CD4-positive, alpha-beta T cell (primary cell): ENCODE measurements at regions not wholly inside any gene's neighbourhood (a gene's known extent, or its start where the extent isn't known, plus 50 kb on each side); places are given as distances from the start of the nearest gene placed in this dataset.

Experiments used
- ATAC-seq: fragments of 200-7000 bp; cut with Tn5 transposase; one replicate; pipeline ENCODE4 v1.10.0; 2022; ENCODE audit warnings: mild to moderate bottlenecking; ENCODE audit not compliant: poor library complexity
- CTCF ChIA-PET: fragments of 350-600 bp; sonication (Branson Sonifier 250); formaldehyde crosslinking; loops from one replicate; lab custom pipeline; 2021; ENCODE audit warnings: antibody characterized with exemption, inconsistent platforms; lab: Charles Lee
- POLR2A ChIA-PET: fragments of 350-600 bp; sonication (Branson Sonifier 250); formaldehyde crosslinking; loops from one replicate; lab custom pipeline; 2021; ENCODE audit warnings: antibody characterized with exemption, inconsistent platforms; lab: Charles Lee
- DNase-seq, 14 experiments: peaks; one replicate each; pipeline ENCODE4 v3.0.0-alpha.2; 2013 to 2020; ENCODE audit warnings: mixed read lengths in 2 of 14
- H3K27ac ChIP-seq, 2 donors: one replicate each; pipeline versions ENCODE4 v1.5.1 to v1.7.0; 2013; ENCODE audit warnings: low read length in 2 of 2, low read depth in 1 of 2, mild to moderate bottlenecking in 1 of 2
- H3K27me3 ChIP-seq, 2 experiments: 1 replicate in 1 of 2; 2 replicates in 1 of 2; pipeline versions ENCODE4 v1.6.1 to v1.7.0; 2013; ENCODE audit warnings: low read length in 2 of 2, control low read depth in 1 of 2, mild to moderate bottlenecking in 1 of 2, moderate library complexity in 1 of 2; ENCODE audit not compliant: insufficient read depth in 2 of 2, control insufficient read depth in 1 of 2
- H3K36me3 ChIP-seq: one replicate; pipeline ENCODE4 v1.6.1; 2013; ENCODE audit warnings: low read length, control low read depth; ENCODE audit not compliant: insufficient read depth
- H3K4me1 ChIP-seq: one replicate; pipeline ENCODE4 v1.6.1; 2013; ENCODE audit warnings: low read length, control low read depth; ENCODE audit not compliant: insufficient read depth
- H3K4me3 ChIP-seq: one replicate; pipeline ENCODE4 v1.5.1; 2013; ENCODE audit warnings: mild to moderate bottlenecking, low read length, moderate library complexity
- H3K9me3 ChIP-seq, 2 experiments: 1 replicate in 1 of 2; 2 replicates in 1 of 2; pipeline versions ENCODE4 v1.6.1 to v1.7.0; 2013; ENCODE audit warnings: low read length in 2 of 2, mild to moderate bottlenecking in 2 of 2, control low read depth in 1 of 2, moderate library complexity in 1 of 2; ENCODE audit not compliant: control insufficient read depth in 1 of 2, insufficient read depth in 1 of 2
- H3K27ac Mint-ChIP-seq: one replicate; pipeline ENCODE4 v1.8.0; 2020; ENCODE audit warnings: mixed read lengths
- H3K27me3 Mint-ChIP-seq: one replicate; pipeline ENCODE4 v1.8.0; 2021; ENCODE audit warnings: mixed read lengths
- H3K36me3 Mint-ChIP-seq: one replicate; pipeline ENCODE4 v1.8.0; 2021; ENCODE audit warnings: low read depth, mixed read lengths
- H3K4me1 Mint-ChIP-seq: one replicate; pipeline ENCODE4 v1.8.0; 2021; ENCODE audit warnings: low read depth, mixed read lengths
- H3K4me3 Mint-ChIP-seq: one replicate; pipeline ENCODE4 v1.8.0; 2020; ENCODE audit warnings: mild to moderate bottlenecking, mixed read lengths
- H3K9me3 Mint-ChIP-seq: one replicate; pipeline ENCODE4 v1.8.0; 2020; ENCODE audit warnings: mixed read lengths
- CTCF ChIP-seq: fragments of 200-600 bp; IDR thresholded peaks from one replicate; pipeline ENCODE4 v1.8.0; 2022; ENCODE audit warnings: antibody characterized with exemption, mild to moderate bottlenecking
- intact Hi-C, 2 experiments: fragments of 100-400 bp; cut with DNase I in 1 of 2; cut with micrococcal nuclease in 1 of 2; formaldehyde crosslinking; loops; one replicate each; pipeline versions ENCODE4 v1.15.1 to v1.9.0; 2023 to 2025; cut with DNase I, micrococcal nuclease

GRCh38 chr5:112641515-112642110 is 96.1 kb upstream of the APC start:
- no peaks in the 10 kb centered on the region for H3K4me1 Mint-ChIP-seq
- no peak for TF ChIP-seq CTCF
- DNase-seq (no peak), ATAC-seq (no peak)
- Histone ChIP-seq H3K36me3 (no peaks in the 10 kb centered on the region), H3K4me1 (no peaks in the 10 kb centered on the region), H3K4me3 (no peak overlapping the region), H3K27ac (no peak overlapping the region), H3K27me3 (no peaks in the 10 kb centered on the region), H3K9me3 (no peaks in the 10 kb centered on the region)
- POLR2A ChIA-PET, result no interaction called here
- H3K27me3 Mint-ChIP-seq, result peaks cover 4% of the 10 kb centered on the region
- no peak overlapping the region for H3K4me3 Mint-ChIP-seq
- no peak overlapping the region for H3K27ac Mint-ChIP-seq
- intact Hi-C loops, result no loop called here
- CTCF ChIA-PET, result no interaction called here
- H3K9me3 Mint-ChIP-seq, result no peaks in the 10 kb centered on the region
- H3K36me3 Mint-ChIP-seq, result no peaks in the 10 kb centered on the region

- Histone ChIP-seq H3K27me3 (no peaks in the 10 kb centered on the region), H3K4me1 (no peaks in the 10 kb centered on the region), H3K4me3 (no peak overlapping the region), H3K36me3 (no peaks in the 10 kb centered on the region), H3K9me3 (no peaks in the 10 kb centered on the region), H3K27ac (no peak overlapping the region)
- no peaks in the 10 kb centered on the region for H3K36me3 Mint-ChIP-seq
- POLR2A ChIA-PET, result no interaction called here
- no peak overlapping the region for H3K27ac Mint-ChIP-seq
- peaks cover 4% of the 10 kb centered on the region for H3K27me3 Mint-ChIP-seq
- ATAC-seq, result no peak
- H3K9me3 Mint-ChIP-seq, result no peaks in the 10 kb centered on the region
- intact Hi-C loops, result no loop called here
- H3K4me1 Mint-ChIP-seq, result no peaks in the 10 kb centered on the region
- CTCF ChIA-PET, result interaction anchor here (1.0 kb wide), 1 partner anchor 13 kb away, joined by 3 read pairs; no protein-coding TSS in a partner anchor
- H3K4me3 Mint-ChIP-seq, result no peak overlapping the region
- no peak for TF ChIP-seq CTCF
- DNase-seq, result no peak
Measured at GRCh38 chr5:112642885-112643284, 94.8 kb upstream of the APC start.

- ATAC-seq (no peak), DNase-seq (no peak)
- intact Hi-C loops, result no loop called here
- no peaks in the 10 kb centered on the region for H3K27me3 ChIP-seq
- no peak for TF ChIP-seq CTCF
- ChIA-PET CTCF (interaction anchor here (1.0 kb wide), 1 partner anchor 13 kb away, joined by 3 read pairs; no protein-coding TSS in a partner anchor), POLR2A (no interaction called here)
- no peaks in the 10 kb centered on the region for H3K9me3 ChIP-seq
- no peak overlapping the region for H3K4me3 ChIP-seq
- no peak overlapping the region for H3K27ac Mint-ChIP-seq
- H3K36me3 Mint-ChIP-seq, result no peaks in the 10 kb centered on the region
- no peak overlapping the region for H3K4me3 Mint-ChIP-seq
- no peaks in the 10 kb centered on the region for H3K4me1 Mint-ChIP-seq
- no peaks in the 10 kb centered on the region for H3K9me3 Mint-ChIP-seq
- peaks cover 6% of the 10 kb centered on the region for H3K27me3 Mint-ChIP-seq
- H3K27ac ChIP-seq, result no peak overlapping the region
- no peaks in the 10 kb centered on the region for H3K36me3 ChIP-seq
- no peaks in the 10 kb centered on the region for H3K4me1 ChIP-seq
Measured at GRCh38 chr5:112643339-112643971, 94.2 kb upstream of the APC start.
